GM12864 (cell line): ENCODE measurements at regions not wholly inside any gene's neighbourhood (a gene's known extent, or its start where the extent isn't known, plus 50 kb on each side); places are given as distances from the start of the nearest gene placed in this dataset.
"Not testable (repeated sequence)": the region's sequence is repeated elsewhere in the genome, so short reads cannot be mapped to it uniquely, and the experiment has no call there.

Source experiments
- DNase-seq: peaks from one replicate; pipeline ENCODE4 v3.0.0-alpha.2; 2011; ENCODE audit warnings: low read depth
- H3K4me3 ChIP-seq: 2 replicates; pipeline ENCODE4 v1.5.1; 2011; ENCODE audit warnings: mild to moderate bottlenecking, low read depth, low read length, control low read depth
- CTCF ChIP-seq: IDR thresholded peaks from 2 replicates; pipeline ENCODE4 v1.5.1; 2011; ENCODE audit warnings: low read depth, mild to moderate bottlenecking, moderate library complexity, low read length, control low read depth, inconsistent platforms; ENCODE audit errors: missing control alignments

- no peak overlapping the region for H3K4me3 ChIP-seq
- TF ChIP-seq CTCF, result no peak
- no peak for DNase-seq
Observed at GRCh38 chr1:195735140-195735539, 873.1 kb downstream of the KCNT2 start.

- H3K4me3 ChIP-seq, result no peak overlapping the region
- DNase-seq, result peak; percentile 3
- peak; percentile 63 for TF ChIP-seq CTCF
Observed at GRCh38 chr1:195733826-195734225, 874.4 kb downstream of the KCNT2 start.

GRCh38 chr1:195733408-195733807 lies 874.8 kb downstream of the KCNT2 start:
- TF ChIP-seq CTCF, result no peak
- DNase-seq, result no peak
- H3K4me3 ChIP-seq, result no peak overlapping the region

- TF ChIP-seq CTCF, result no peak
Observed at GRCh38 chr1:195731385-195731784, 876.9 kb downstream of the KCNT2 start.

GRCh38 chr1:195723796-195724194 lies 884.4 kb downstream of the KCNT2 start:
- no peak overlapping the region for H3K4me3 ChIP-seq
- no peak for DNase-seq
- TF ChIP-seq CTCF, result no peak

More at GRCh38 chr1:195731385-195731784, 876.9 kb downstream of the KCNT2 start:
- no peak overlapping the region for H3K4me3 ChIP-seq
- DNase-seq, result no peak

- not testable (repeated sequence) for H3K4me3 ChIP-seq, DNase-seq
Observed at GRCh38 chr1:195722852-195723795, 885.1 kb downstream of the KCNT2 start.

GRCh38 chr1:195722146-195722545 lies 886.1 kb downstream of the KCNT2 start:
- DNase-seq, H3K4me3 ChIP-seq: not testable (repeated sequence)
